ENCODE measurements at regions not wholly inside any gene's neighbourhood (a gene's known extent, or its start where the extent isn't known, plus 50 kb on each side); places are given as distances from the start of the nearest gene placed in this dataset.
A peak's percentile ranks its signal among the peaks of the same experiment; 100 is the strongest.

DNA sequence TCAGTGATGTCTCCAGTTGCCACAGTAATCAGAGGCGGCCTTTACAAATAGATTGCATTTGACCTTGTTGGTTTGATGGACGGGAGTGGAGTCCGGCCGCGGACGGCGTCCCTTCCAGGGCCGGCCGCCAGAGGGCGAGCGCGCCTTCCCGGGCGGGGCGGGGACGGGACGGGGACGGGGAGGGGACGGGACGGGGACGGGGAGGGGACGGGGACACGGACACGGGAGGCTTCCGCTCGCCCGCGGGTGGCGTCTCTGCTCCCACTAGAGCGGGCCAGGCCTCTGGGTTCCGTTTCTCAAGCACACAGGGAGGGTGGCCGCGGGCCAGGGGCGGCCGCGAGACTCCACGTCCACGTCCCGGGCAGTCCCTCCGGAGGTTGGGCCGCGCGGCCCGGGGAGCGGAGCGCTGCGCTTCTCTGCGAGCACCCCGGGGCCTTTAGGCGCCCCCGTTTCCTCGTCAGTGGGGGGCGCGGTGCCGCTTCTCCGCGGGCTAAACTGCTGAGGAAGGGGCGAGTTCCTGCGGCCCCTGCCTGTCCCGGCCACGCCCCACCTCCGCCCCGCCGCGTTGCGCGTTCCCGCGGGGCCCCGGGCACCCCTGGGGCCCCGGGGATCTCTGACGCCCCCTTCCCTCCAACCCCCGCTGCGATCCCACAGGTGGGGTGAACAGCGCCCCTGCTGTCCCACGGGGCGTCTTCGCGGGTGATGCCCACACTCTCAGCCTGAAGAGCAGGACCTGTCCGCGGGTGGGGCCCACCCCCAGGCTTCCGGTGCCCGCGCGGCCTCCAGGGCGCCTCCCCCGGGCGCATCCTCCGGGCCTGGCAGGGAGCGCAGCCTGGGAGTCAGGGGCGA is 84.2 kb upstream of the MKI67 start:
- Histone ChIP-seq H3K27me3 (replicated peaks; ENCODE audit: control insufficient read depth, insufficient read depth, low read length) (no peaks in the 10 kb centered on the region), H3K4me3 (replicated peaks; ENCODE audit: low read depth, low read length) (peak overlapping the region; percentile 52), H3K36me3 (ENCODE audit: control insufficient read depth, insufficient read depth, low read length) (no peaks in the 10 kb centered on the region)
- TF ChIP-seq, protein P1, sequence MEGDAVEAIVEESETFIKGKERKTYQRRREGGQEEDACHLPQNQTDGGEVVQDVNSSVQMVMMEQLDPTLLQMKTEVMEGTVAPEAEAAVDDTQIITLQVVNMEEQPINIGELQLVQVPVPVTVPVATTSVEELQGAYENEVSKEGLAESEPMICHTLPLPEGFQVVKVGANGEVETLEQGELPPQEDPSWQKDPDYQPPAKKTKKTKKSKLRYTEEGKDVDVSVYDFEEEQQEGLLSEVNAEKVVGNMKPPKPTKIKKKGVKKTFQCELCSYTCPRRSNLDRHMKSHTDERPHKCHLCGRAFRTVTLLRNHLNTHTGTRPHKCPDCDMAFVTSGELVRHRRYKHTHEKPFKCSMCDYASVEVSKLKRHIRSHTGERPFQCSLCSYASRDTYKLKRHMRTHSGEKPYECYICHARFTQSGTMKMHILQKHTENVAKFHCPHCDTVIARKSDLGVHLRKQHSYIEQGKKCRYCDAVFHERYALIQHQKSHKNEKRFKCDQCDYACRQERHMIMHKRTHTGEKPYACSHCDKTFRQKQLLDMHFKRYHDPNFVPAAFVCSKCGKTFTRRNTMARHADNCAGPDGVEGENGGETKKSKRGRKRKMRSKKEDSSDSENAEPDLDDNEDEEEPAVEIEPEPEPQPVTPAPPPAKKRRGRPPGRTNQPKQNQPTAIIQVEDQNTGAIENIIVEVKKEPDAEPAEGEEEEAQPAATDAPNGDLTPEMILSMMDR (IDR thresholded peaks at IDR 0.05; ENCODE audit: insufficient read depth, low read length, poor library complexity, severe bottlenecking), result peak; percentile 74
- DNase-seq (ENCODE audit: extremely low read depth, insufficient read length), result peak; percentile 58

DNA sequence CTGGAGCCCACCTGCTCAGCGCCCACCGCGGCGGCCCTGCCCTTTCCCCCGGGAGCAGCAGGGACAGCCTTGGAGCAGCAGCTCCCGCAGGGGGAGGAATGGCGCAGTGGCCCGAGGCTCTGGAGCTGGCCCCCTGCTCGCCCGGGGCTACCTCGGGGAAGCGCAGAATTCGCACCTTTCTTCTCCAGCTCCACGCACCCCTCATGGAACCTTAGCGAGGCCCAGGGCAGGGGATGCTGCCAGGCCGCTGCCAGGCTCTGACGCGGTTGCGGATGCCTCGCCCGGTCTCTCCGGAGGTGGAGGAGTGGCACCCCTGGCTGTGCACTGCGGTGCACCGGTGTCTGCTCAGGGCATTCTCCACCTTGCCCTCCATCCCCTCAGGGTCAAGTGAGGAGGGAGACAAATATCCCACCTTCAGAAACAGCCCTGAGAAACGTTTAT is 84.9 kb upstream of the MKI67 start:
- Histone ChIP-seq H3K4me3 (replicated peaks; ENCODE audit: low read depth, low read length) (no peak overlapping the region), H3K36me3 (ENCODE audit: control insufficient read depth, insufficient read depth, low read length) (no peaks in the 10 kb centered on the region), H3K27me3 (replicated peaks; ENCODE audit: control insufficient read depth, insufficient read depth, low read length) (no peaks in the 10 kb centered on the region)
- DNase-seq (ENCODE audit: extremely low read depth, insufficient read length), result no peak
- TF ChIP-seq, protein P1 (IDR thresholded peaks at IDR 0.05; ENCODE audit: insufficient read depth, low read length, poor library complexity, severe bottlenecking), result no peak

DNA sequence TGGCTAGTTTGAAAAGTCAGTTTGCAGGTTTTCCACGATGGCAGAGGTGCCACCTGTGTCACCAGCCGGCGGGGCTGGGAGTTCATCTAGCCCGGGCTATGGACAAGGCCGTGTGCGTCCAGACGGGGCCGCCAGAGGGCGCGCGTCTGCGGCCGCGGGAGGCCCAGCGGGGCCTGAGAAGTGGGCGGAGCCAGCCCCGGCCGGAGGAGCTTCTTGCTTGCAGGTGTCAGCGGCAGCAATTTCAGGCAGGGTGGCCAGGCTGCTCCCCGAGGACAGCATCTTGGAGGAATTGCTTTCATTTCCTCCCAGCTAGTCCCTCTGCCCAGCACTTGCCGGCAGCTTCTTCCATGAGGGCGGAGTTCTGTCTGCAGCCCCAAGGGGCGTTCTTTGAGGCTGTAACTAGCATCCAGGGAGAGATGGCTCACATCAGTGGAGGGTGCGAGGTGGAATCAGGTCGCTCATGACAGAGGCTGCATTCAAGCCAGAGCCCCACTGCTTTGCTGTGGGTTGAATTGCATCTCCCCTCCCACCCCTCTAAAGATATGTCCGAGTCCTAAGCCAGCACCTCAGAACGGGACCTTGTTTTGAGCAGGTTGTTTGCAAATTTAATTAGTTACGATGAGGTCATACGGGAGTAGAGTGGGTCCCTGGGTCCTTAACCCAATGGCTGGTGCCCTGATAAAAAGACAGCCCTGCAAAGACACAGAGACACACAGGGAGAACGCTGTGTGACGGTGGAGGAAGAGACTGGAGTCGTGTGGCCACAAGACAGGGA is 85.9 kb upstream of the MKI67 start:
- TF ChIP-seq, protein P1 (IDR thresholded peaks at IDR 0.05; ENCODE audit: insufficient read depth, low read length, poor library complexity, severe bottlenecking), result peak; percentile 89
- H3K36me3 ChIP-seq (ENCODE audit: control insufficient read depth, insufficient read depth, low read length), result no peaks in the 10 kb centered on the region
- no peaks in the 10 kb centered on the region; the same call in 1 of the 2 replicates for H3K27me3 ChIP-seq (replicated peaks; ENCODE audit: control insufficient read depth, insufficient read depth, low read length)
- no peak overlapping the region for H3K4me3 ChIP-seq (replicated peaks; ENCODE audit: low read depth, low read length)
- DNase-seq (ENCODE audit: extremely low read depth, insufficient read length), result peak; percentile 85

DNA sequence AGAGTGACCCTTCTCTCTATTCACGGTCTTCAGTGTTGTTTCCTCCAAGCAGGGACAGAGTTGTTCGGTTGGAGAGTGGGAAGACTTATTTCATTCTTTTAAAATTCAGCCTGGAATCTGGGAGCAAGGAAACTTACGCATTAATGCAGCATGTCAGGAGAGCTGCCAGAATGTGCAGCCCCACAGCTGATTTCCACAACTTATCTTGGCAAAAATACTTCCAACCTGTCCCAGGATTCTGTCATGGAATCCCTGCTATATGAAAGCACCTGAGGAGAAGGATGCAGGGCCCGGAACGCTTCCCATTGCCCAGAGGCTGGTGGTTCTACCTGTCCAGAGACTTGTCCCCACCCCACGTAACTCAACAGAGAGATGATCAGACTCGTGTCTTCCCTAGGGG is 86.9 kb upstream of the MKI67 start:
- DNase-seq (ENCODE audit: extremely low read depth, insufficient read length), result no peak

DNA sequence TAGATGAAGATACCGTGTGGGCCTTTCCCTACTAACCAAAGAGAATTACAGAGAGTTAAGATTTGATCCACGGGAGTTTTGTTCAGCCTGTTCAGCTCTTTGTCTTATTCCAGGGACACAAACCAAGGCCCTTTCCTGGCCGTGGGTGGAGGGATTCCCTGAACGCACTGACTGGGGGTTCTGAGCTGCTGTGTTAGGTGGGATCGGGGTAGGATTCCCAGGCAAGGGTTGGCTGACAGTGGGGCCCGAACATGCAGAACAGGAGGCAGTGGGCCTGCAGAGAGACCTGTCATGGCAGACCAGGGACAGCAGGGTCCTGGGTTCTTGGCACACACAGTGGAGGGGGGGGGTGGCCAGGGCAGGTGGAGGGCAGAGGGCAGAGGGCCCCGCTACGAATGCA is 89.5 kb upstream of the MKI67 start:
- no peak for DNase-seq (ENCODE audit: extremely low read depth, insufficient read length)
- TF ChIP-seq, protein P1 (IDR thresholded peaks at IDR 0.05; ENCODE audit: insufficient read depth, low read length, poor library complexity, severe bottlenecking), result no peak
- Histone ChIP-seq H3K4me3 (replicated peaks; ENCODE audit: low read depth, low read length) (no peak overlapping the region), H3K27me3 (replicated peaks; ENCODE audit: control insufficient read depth, insufficient read depth, low read length) (no peaks in the 10 kb centered on the region; the same call in 1 of the 2 replicates), H3K36me3 (ENCODE audit: control insufficient read depth, insufficient read depth, low read length) (no peaks in the 10 kb centered on the region)

More for the DNA sequence above, 86.9 kb upstream of the MKI67 start:
- no peaks in the 10 kb centered on the region for H3K36me3 ChIP-seq (ENCODE audit: control insufficient read depth, insufficient read depth, low read length)
- H3K4me3 ChIP-seq (replicated peaks; ENCODE audit: low read depth, low read length), result no peak overlapping the region
- H3K27me3 ChIP-seq (replicated peaks; ENCODE audit: control insufficient read depth, insufficient read depth, low read length), result no peaks in the 10 kb centered on the region; the same call in 1 of the 2 replicates
- TF ChIP-seq, protein P1 (IDR thresholded peaks at IDR 0.05; ENCODE audit: insufficient read depth, low read length, poor library complexity, severe bottlenecking), result no peak

All from GM06990 (cell line).